ENCODE measurements at regions not wholly inside any gene's neighbourhood (a gene's known extent, or its start where the extent isn't known, plus 50 kb on each side); places are given as distances from the start of the nearest gene placed in this dataset.

GRCh38 chr10:3672220-3672619, 112.8 kb downstream of the KLF6 start:
- Histone ChIP-seq H3K36me3 (ENCODE audit: insufficient read depth, low read length) (no peaks in the 10 kb centered on the region), H3K27me3 (ENCODE audit: low read length) (no peaks in the 10 kb centered on the region), H3K4me2 (ENCODE audit: low read depth, low read length, poor library complexity, severe bottlenecking) (no peak overlapping the region), H3K9ac (ENCODE audit: low read length) (no peak overlapping the region), H3K4me3 (ENCODE audit: low read length) (no peak overlapping the region), H2AFZ (ENCODE audit: low read length) (no peak overlapping the region), H3K9me2 (replicated peaks; ENCODE audit: insufficient read depth, low read length) (no peaks in the 10 kb centered on the region), H4K20me1 (ENCODE audit: insufficient read depth, low read depth, low read length) (no peaks in the 10 kb centered on the region), H3K9me3 (ENCODE audit: low read length) (no peaks in the 10 kb centered on the region), H3K4me1 (ENCODE audit: low read length) (peaks cover 5% of the 10 kb centered on the region; the same call in 1 of the 2 replicates), H3K27ac (ENCODE audit: low read length) (no peak overlapping the region), H3K79me2 (ENCODE audit: low read length) (no peaks in the 10 kb centered on the region)
- no peak for DNase-seq

GRCh38 chr10:3671386-3671955, 113.5 kb downstream of the KLF6 start:
- Histone ChIP-seq H4K20me1 (ENCODE audit: insufficient read depth, low read depth, low read length) (no peaks in the 10 kb centered on the region), H3K9me2 (replicated peaks; ENCODE audit: insufficient read depth, low read length) (no peaks in the 10 kb centered on the region), H3K27ac (ENCODE audit: low read length) (no peak overlapping the region), H3K4me2 (ENCODE audit: low read depth, low read length, poor library complexity, severe bottlenecking) (no peak overlapping the region), H3K4me3 (ENCODE audit: low read length) (no peak overlapping the region), H3K9me3 (ENCODE audit: low read length) (no peaks in the 10 kb centered on the region), H3K79me2 (ENCODE audit: low read length) (no peaks in the 10 kb centered on the region), H3K36me3 (ENCODE audit: insufficient read depth, low read length) (no peaks in the 10 kb centered on the region), H3K27me3 (ENCODE audit: low read length) (no peaks in the 10 kb centered on the region), H2AFZ (ENCODE audit: low read length) (no peak overlapping the region), H3K4me1 (ENCODE audit: low read length) (peaks cover 2% of the 10 kb centered on the region; the same call in 1 of the 2 replicates), H3K9ac (ENCODE audit: low read length) (no peak overlapping the region)
- DNase-seq, result no peak

- H2AFZ ChIP-seq (ENCODE audit: low read length), result no peak overlapping the region
- H3K9me2 ChIP-seq (replicated peaks; ENCODE audit: insufficient read depth, low read length), result no peaks in the 10 kb centered on the region
- H3K4me3 ChIP-seq (ENCODE audit: low read length), result no peak overlapping the region
- no peaks in the 10 kb centered on the region for H3K79me2 ChIP-seq (ENCODE audit: low read length)
- H3K36me3 ChIP-seq (ENCODE audit: insufficient read depth, low read length), result no peaks in the 10 kb centered on the region
- H3K27ac ChIP-seq (ENCODE audit: low read length), result no peak overlapping the region
- H4K20me1 ChIP-seq (ENCODE audit: insufficient read depth, low read depth, low read length), result no peaks in the 10 kb centered on the region
- H3K4me1 ChIP-seq (ENCODE audit: low read length), result no peaks in the 10 kb centered on the region
- no peaks in the 10 kb centered on the region for H3K27me3 ChIP-seq (ENCODE audit: low read length)
- H3K9me3 ChIP-seq (ENCODE audit: low read length), result no peaks in the 10 kb centered on the region
- DNase-seq, result no peak
- H3K9ac ChIP-seq (ENCODE audit: low read length), result no peak overlapping the region
- H3K4me2 ChIP-seq (ENCODE audit: low read depth, low read length, poor library complexity, severe bottlenecking), result no peak overlapping the region
These were observed 116.1 kb downstream of the KLF6 start for GRCh38 chr10:3668966-3669330.

GRCh38 chr10:3668276-3668965, 116.6 kb downstream of the KLF6 start:
- DNase-seq, result no peak
- H3K79me2 ChIP-seq (ENCODE audit: low read length), result no peaks in the 10 kb centered on the region
- H2AFZ ChIP-seq (ENCODE audit: low read length), result no peak overlapping the region
- H3K4me3 ChIP-seq (ENCODE audit: low read length), result no peak overlapping the region
- no peaks in the 10 kb centered on the region for H3K4me1 ChIP-seq (ENCODE audit: low read length)
- no peaks in the 10 kb centered on the region for H3K27me3 ChIP-seq (ENCODE audit: low read length)
- H4K20me1 ChIP-seq (ENCODE audit: insufficient read depth, low read depth, low read length), result no peaks in the 10 kb centered on the region
- H3K27ac ChIP-seq (ENCODE audit: low read length), result no peak overlapping the region
- H3K36me3 ChIP-seq (ENCODE audit: insufficient read depth, low read length), result no peaks in the 10 kb centered on the region
- no peak overlapping the region for H3K4me2 ChIP-seq (ENCODE audit: low read depth, low read length, poor library complexity, severe bottlenecking)
- no peak overlapping the region for H3K9ac ChIP-seq (ENCODE audit: low read length)
- H3K9me2 ChIP-seq (replicated peaks; ENCODE audit: insufficient read depth, low read length), result no peaks in the 10 kb centered on the region
- no peaks in the 10 kb centered on the region for H3K9me3 ChIP-seq (ENCODE audit: low read length)

- Histone ChIP-seq H4K20me1 (ENCODE audit: insufficient read depth, low read depth, low read length) (no peaks in the 10 kb centered on the region), H2AFZ (ENCODE audit: low read length) (no peak overlapping the region), H3K4me3 (ENCODE audit: low read length) (no peak overlapping the region), H3K79me2 (ENCODE audit: low read length) (no peaks in the 10 kb centered on the region), H3K9ac (ENCODE audit: low read length) (no peak overlapping the region), H3K36me3 (ENCODE audit: insufficient read depth, low read length) (no peaks in the 10 kb centered on the region), H3K9me2 (replicated peaks; ENCODE audit: insufficient read depth, low read length) (no peaks in the 10 kb centered on the region), H3K4me1 (ENCODE audit: low read length) (no peaks in the 10 kb centered on the region), H3K9me3 (ENCODE audit: low read length) (no peaks in the 10 kb centered on the region), H3K27me3 (ENCODE audit: low read length) (no peaks in the 10 kb centered on the region), H3K27ac (ENCODE audit: low read length) (no peak overlapping the region), H3K4me2 (ENCODE audit: low read depth, low read length, poor library complexity, severe bottlenecking) (no peak overlapping the region)
- DNase-seq, result no peak
These were observed 118.3 kb downstream of the KLF6 start for GRCh38 chr10:3666525-3667302.

- H3K9ac ChIP-seq (ENCODE audit: low read length), result no peak overlapping the region
- H3K9me3 ChIP-seq (ENCODE audit: low read length), result no peaks in the 10 kb centered on the region
- no peak overlapping the region for H2AFZ ChIP-seq (ENCODE audit: low read length)
- no peak overlapping the region for H3K4me2 ChIP-seq (ENCODE audit: low read depth, low read length, poor library complexity, severe bottlenecking)
- no peaks in the 10 kb centered on the region for H3K27me3 ChIP-seq (ENCODE audit: low read length)
- no peak overlapping the region for H3K4me3 ChIP-seq (ENCODE audit: low read length)
- H4K20me1 ChIP-seq (ENCODE audit: insufficient read depth, low read depth, low read length), result no peaks in the 10 kb centered on the region
- no peaks in the 10 kb centered on the region for H3K79me2 ChIP-seq (ENCODE audit: low read length)
- no peaks in the 10 kb centered on the region for H3K36me3 ChIP-seq (ENCODE audit: insufficient read depth, low read length)
- no peaks in the 10 kb centered on the region for H3K9me2 ChIP-seq (replicated peaks; ENCODE audit: insufficient read depth, low read length)
- no peak overlapping the region for H3K27ac ChIP-seq (ENCODE audit: low read length)
- no peak for DNase-seq
- H3K4me1 ChIP-seq (ENCODE audit: low read length), result no peaks in the 10 kb centered on the region
These were observed 119.6 kb downstream of the KLF6 start for GRCh38 chr10:3665316-3665908.

GRCh38 chr10:3662775-3663174, 122.2 kb downstream of the KLF6 start:
- no peaks in the 10 kb centered on the region for H3K36me3 ChIP-seq (ENCODE audit: insufficient read depth, low read length)
- no peak overlapping the region for H3K4me2 ChIP-seq (ENCODE audit: low read depth, low read length, poor library complexity, severe bottlenecking)
- H3K27me3 ChIP-seq (ENCODE audit: low read length), result no peaks in the 10 kb centered on the region
- no peak for DNase-seq
- no peak overlapping the region for H3K27ac ChIP-seq (ENCODE audit: low read length)
- H3K4me1 ChIP-seq (ENCODE audit: low read length), result no peaks in the 10 kb centered on the region
- no peaks in the 10 kb centered on the region for H3K9me3 ChIP-seq (ENCODE audit: low read length)
- no peaks in the 10 kb centered on the region for H3K9me2 ChIP-seq (replicated peaks; ENCODE audit: insufficient read depth, low read length)
- no peak overlapping the region for H3K9ac ChIP-seq (ENCODE audit: low read length)
- H3K4me3 ChIP-seq (ENCODE audit: low read length), result no peak overlapping the region
- H3K79me2 ChIP-seq (ENCODE audit: low read length), result no peaks in the 10 kb centered on the region
- H2AFZ ChIP-seq (ENCODE audit: low read length), result no peak overlapping the region
- H4K20me1 ChIP-seq (ENCODE audit: insufficient read depth, low read depth, low read length), result no peaks in the 10 kb centered on the region

- Histone ChIP-seq H3K4me3 (ENCODE audit: low read length) (no peak overlapping the region), H3K27ac (ENCODE audit: low read length) (no peak overlapping the region), H3K36me3 (ENCODE audit: insufficient read depth, low read length) (no peaks in the 10 kb centered on the region), H3K27me3 (ENCODE audit: low read length) (no peaks in the 10 kb centered on the region), H3K4me2 (ENCODE audit: low read depth, low read length, poor library complexity, severe bottlenecking) (no peak overlapping the region), H3K79me2 (ENCODE audit: low read length) (no peaks in the 10 kb centered on the region), H3K9me3 (ENCODE audit: low read length) (no peaks in the 10 kb centered on the region), H4K20me1 (ENCODE audit: insufficient read depth, low read depth, low read length) (no peaks in the 10 kb centered on the region), H3K9me2 (replicated peaks; ENCODE audit: insufficient read depth, low read length) (no peaks in the 10 kb centered on the region), H2AFZ (ENCODE audit: low read length) (no peak overlapping the region), H3K9ac (ENCODE audit: low read length) (no peak overlapping the region), H3K4me1 (ENCODE audit: low read length) (no peaks in the 10 kb centered on the region)
- no peak for DNase-seq
These were observed 123.7 kb downstream of the KLF6 start for GRCh38 chr10:3661271-3661670.

Measured in Karpas-422 (cell line).